ENCODE measurements at regions not wholly inside any gene's neighbourhood (a gene's known extent, or its start where the extent isn't known, plus 50 kb on each side); places are given as distances from the start of the nearest gene placed in this dataset.
A peak's percentile ranks its signal among the peaks of the same experiment; 100 is the strongest.

- DNase-seq: no peak
Observed at GRCh38 chr15:53296603-53297002, 462.9 kb downstream of the WDR72 start.

- no peak for DNase-seq
Observed at GRCh38 chr15:53295574-53295973, 463.9 kb downstream of the WDR72 start.

- no peak for DNase-seq
Observed at GRCh38 chr15:53288542-53288941, 470.9 kb downstream of the WDR72 start.

DNA sequence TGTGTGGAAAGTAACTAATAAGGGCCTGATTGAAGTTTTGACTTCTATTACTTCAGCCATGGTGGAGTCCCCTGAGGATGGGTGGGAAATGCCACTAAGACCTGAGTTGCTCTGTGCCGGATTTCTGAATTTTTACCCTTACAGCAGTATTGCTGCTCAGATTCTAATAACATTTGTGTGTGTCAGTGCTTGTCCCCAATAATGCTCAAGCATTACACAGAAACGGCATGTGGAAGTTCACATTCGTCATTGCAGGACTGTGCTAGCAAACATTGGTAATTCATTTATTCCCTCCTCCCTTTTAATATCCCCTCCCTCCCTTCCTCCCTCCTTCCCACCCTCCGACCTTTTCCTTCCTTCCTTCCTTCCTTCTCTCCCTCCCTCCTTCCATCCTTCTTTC is 484.5 kb upstream of the ONECUT1 start:
- DNase-seq: no peak

- no peak for DNase-seq
Observed at GRCh38 chr15:53272116-53272515, 482.0 kb upstream of the ONECUT1 start.

GRCh38 chr15:53266176-53266575 is 476.0 kb upstream of the ONECUT1 start:
- no peak for DNase-seq

GRCh38 chr15:53260647-53261046 is 470.5 kb upstream of the ONECUT1 start:
- no peak for DNase-seq

GRCh38 chr15:53256457-53256856 is 466.3 kb upstream of the ONECUT1 start:
- DNase-seq: no peak

- no peak for DNase-seq
Observed at GRCh38 chr15:53256043-53256442, 465.9 kb upstream of the ONECUT1 start.

GRCh38 chr15:53251996-53252395 is 461.9 kb upstream of the ONECUT1 start:
- peak; percentile 8 for DNase-seq

- no peak for DNase-seq
Observed at GRCh38 chr15:53251523-53251922, 461.4 kb upstream of the ONECUT1 start.

DNA sequence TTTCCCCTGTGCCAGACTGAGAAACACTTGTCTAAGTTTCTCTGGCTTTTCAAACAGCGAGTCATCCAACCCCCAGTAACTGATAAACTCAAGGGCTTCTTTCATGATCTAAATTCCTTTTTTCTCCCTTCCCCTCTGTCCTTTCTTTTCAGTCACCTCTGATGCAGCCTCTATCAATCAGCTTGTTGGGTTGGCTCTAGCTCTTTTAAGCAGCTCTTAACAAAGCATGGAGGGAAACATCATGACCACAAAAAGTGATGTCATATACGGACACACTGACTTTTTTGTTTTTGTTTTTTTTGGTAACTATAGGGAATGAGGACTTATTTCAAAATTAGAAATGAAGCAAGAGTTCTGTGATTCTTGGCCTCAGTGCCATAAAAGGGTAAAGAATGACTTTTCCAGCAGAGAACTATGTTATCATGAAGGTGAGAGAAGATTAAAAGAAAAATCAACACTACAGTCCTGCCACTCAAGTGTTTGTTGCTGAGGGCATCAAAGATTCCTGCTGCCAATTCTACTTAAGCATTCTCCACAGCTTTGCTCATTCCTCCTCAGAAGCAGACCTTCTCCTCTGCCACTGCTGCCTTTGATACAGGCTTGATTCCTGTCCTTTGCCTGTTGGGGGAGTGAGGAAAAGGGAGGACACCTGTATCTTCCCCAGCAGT is 457.0 kb upstream of the ONECUT1 start:
- no peak for DNase-seq

- DNase-seq: no peak
Observed at GRCh38 chr15:53246404-53246803, 456.3 kb upstream of the ONECUT1 start.

GRCh38 chr15:53233801-53234200 is 443.7 kb upstream of the ONECUT1 start:
- DNase-seq: no peak

- no peak for DNase-seq
Observed at GRCh38 chr15:53230473-53230872, 440.3 kb upstream of the ONECUT1 start.

GRCh38 chr15:53226559-53226958 is 436.4 kb upstream of the ONECUT1 start:
- DNase-seq: no peak

DNA sequence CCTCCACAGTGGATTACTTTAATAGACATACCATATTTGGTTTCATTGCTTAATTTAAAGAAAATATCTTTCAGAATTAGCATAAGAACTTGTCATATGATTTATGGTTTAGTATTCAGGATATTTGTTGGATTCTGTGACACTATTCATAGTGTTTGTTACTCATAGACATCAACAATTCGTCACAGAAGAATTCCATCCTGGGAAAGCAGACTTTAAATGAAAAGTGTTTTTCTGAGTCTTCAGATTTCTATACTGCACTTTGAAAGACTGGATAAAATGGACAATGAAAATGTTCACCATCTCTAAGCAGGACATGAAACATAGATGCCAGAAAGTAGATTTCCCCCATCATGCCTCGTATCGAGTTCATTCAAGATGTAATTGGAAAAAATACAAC is 435.6 kb upstream of the ONECUT1 start:
- no peak for DNase-seq

- no peak for DNase-seq
Observed at GRCh38 chr15:53224371-53224770, 434.2 kb upstream of the ONECUT1 start.

DNA sequence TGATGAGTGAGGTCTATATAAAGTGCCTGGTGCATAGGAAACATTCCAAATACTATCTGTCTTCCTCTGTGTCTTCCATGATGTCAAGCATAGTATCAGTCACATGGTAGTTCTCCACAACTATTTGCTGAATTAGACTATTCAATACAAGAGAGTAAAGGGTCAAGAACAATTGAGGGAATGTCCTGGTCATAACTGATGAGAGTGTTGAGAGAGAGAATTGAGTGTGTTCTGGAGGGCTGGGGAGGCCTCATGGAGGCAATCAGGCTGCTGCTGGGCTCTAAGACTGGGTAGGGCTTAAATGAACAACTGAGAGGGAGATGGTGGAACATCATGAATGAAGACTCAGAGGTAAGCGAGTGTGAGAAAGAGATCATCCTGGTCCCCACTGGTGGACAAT is 433.7 kb upstream of the ONECUT1 start:
- no peak for DNase-seq

DNA sequence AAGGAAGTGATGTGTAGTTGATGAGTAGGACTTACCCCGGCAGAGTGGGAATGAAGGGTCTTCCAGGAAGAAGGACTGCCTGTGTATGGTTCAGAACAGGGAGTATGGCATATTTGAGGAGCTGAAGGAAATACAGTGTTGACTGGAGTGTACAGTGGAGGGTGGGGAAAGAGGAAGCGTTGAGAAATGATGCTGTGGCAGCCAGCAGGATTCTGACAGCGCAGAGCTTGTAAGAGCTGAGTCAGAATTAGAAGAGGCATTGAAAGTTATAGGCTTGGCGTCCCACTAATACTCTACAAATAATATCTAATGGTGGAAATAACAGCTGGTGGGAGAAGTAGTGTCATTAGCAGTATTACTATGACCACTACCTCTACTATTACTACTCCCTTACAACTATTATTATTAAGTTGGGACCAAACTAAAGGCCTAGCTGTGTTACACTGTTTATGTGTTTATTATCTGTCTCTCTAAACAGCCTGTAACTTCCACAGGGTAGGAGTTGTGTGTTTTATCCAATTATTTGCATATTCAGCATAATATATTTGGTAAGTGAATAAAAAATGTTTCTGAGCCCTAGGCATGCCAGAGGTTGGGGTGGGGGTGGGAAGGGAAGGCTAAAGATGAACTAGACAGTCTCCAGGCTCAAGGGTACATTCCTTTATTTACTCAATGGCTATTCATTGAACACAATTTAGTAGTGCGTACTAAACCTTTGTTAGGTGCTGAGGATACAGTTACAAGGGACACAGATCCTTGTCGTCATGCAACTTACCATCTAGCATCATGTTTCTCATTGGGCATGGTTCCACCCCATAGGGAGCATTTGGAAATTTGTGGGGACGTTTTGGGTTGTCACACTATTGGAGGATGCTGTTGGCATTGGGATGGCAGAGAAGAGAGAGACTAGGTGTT is 428.8 kb upstream of the ONECUT1 start:
- DNase-seq: no peak

DNA sequence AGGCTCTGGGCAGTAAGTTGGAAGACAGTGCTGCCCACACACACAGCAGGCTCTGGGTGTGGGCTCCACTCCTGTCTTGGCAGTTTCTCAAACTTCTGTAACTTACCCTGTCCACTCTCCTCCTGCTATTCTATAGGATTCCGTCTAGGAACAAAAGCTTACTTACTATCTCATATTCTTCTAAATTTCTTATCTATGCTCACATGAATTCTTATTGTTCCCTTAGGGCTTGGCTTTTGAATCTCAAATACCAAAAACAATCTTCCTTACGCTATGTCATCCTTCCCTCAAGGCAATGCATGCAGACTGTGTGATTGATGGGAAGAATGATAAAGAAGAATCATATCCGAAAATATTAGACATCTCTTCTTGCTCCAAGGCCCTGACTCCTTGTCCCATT is 425.9 kb upstream of the ONECUT1 start:
- no peak for DNase-seq

- DNase-seq: no peak
Observed at GRCh38 chr15:53213336-53213735, 423.2 kb upstream of the ONECUT1 start.

DNA sequence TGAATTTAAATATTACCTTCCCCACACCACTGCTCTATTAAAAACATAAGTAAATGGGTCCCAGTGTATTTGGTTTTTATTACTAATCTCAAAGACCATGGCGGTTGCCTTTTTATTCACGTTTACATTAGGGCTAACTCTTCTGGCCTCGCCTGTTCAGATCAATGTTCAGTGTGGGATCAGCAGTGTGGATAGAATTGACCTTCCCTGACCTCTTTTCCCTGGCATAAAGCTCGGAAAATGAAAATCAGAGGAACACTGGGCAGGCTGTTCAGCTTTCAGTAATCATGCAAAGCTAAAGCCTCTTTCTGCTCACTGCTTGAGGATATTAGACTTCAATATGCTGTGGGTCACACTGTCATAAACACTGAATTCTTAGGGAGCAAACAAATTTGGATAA is 422.6 kb upstream of the ONECUT1 start:
- DNase-seq: no peak

DNA sequence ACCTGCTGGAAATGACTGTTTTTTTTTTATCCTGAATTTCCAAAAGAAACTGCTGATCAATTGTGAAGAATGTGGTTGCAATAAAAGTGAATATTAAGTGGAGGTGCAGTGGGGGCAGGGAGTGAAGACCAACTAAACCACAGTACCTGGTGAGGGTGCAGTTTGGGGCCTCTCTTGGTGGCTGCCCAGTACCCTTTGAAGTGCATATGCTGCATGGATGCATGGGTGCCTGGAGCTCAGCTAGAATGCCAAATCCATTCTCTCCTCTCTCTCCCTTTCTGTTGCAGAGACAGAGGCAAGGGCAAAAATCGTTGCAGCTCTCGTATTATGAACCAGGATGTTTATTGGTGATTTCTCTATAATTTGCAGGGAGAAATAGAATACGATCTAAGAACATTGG is 420.5 kb upstream of the ONECUT1 start:
- DNase-seq: no peak
